ENCODE measurements at regions not wholly inside any gene's neighbourhood (a gene's known extent, or its start where the extent isn't known, plus 50 kb on each side); places are given as distances from the start of the nearest gene placed in this dataset.

- no peak for DNase-seq
These were observed 122.6 kb upstream of the CHRM3 start for GRCh38 chr1:239263801-239264200.

GRCh38 chr1:239262538-239262937 is 123.8 kb upstream of the CHRM3 start:
- no peak for DNase-seq

GRCh38 chr1:239261521-239261920 is 124.8 kb upstream of the CHRM3 start:
- no peak for DNase-seq

DNA sequence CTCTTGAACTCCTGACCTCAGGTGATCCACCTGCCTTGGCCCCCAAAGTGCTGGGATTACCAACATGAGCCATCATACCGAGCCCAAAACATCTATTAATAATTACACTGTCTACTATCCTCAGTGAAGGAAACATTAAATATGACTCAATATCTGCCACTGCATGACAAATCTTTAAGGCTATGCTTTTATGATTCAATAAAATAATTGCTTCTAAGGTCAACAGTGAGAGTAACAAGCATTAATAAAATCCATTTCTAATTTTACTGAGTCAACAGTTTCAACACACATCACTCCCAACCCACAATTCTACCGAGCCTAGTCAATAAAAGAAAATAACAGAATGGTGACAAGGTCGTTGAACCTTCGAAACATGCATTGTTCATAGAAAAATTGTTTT is 125.5 kb upstream of the CHRM3 start:
- DNase-seq, result no peak

DNA sequence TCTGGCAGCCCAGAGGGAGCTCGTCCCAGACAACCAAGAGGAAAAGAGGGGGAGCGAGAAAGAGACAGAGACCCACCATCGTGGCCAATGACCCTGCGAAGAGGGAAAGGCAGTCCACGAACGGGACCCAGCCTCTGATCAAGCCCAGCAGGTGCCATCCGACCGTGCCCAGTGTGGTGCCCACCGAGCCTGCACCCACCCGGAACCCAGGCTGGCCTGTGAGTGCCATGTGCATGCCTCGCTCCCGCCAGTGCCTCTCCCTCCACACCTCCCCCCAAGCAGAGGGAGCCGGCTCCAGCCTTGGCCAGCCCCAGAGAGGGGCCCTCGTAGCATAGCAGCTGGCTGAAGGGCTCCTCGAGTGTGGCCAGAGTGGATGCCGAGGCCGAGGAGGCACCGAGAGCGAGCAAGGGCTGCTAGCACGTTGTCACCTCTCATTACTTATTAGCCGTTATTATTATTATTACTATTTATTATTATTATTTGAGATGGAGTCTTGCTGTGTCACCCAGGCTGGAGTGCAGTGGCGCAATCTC is 130.7 kb upstream of the CHRM3 start:
- DNase-seq, result no peak

- no peak for DNase-seq
These were observed 131.4 kb upstream of the CHRM3 start for GRCh38 chr1:239254999-239255398.

DNA sequence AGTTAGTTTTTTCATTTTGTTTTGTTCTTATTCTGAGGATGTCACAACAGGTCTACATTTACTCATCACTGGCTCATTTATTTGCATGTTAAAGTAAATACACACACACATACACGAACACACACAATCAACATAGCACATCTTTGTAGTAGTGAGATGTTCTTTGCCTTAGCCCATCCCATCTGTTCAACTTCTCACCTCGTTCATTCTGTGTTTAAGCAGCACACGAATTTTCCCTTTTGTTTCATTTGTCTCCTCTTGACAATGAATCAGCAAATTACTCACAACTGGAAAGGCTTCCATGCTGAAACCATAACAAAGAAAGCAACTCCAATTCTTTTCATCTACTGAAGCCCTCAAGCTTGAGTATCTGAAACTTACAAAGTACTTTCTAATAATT is 133.3 kb upstream of the CHRM3 start:
- no peak for DNase-seq

DNA sequence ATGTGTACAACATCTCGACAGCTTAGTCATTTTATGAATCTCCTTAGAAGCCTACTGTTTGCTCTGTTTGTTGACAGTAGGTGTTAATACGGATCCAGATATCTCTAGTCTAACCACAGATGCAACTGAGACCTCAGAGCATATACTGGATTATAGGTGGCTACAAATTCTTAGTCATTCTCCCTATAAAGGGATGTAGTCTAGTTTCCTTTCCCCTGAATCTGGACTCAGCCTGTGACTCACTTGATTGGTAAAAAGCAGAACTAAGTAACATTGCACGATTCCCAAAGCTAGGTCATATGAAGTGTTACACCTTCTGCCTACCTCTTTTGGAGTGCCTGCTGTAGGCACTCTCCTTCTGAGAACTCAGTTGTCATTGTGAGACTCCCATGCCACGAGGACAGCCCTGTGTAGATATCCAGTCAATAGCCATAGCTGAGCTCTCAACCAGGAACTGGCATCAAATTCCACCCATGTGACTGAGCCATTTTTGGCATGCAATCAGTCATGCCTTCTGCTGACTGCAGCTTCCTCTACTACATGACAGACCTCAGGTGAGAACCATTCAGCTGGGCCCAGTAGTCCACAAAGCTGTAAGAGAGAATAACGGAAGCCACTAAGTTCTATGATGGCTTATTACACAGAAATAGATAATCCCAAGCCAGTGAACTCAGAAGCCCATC is 135.9 kb upstream of the CHRM3 start:
- no peak for DNase-seq

DNA sequence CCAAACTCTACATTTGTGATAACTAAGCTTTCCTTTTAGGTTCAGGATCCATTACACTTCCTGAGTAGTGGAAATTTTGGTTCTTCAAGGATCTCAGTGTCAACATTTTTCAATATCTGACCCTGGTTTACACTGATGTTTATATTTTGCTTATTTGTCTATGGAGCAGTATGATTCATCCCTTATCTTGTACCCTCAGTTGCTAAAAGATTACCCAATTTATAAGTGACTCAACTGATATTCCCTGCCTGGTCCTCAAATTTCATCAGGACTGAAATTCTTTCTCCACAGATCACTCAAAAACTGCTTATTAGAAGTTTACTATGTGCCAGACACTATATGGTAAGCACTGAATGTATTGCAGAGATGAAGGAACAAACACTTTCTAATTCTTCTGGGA is 139.1 kb upstream of the CHRM3 start:
- no peak for DNase-seq

GRCh38 chr1:239244084-239244483 is 142.3 kb upstream of the CHRM3 start:
- no peak for DNase-seq

DNA sequence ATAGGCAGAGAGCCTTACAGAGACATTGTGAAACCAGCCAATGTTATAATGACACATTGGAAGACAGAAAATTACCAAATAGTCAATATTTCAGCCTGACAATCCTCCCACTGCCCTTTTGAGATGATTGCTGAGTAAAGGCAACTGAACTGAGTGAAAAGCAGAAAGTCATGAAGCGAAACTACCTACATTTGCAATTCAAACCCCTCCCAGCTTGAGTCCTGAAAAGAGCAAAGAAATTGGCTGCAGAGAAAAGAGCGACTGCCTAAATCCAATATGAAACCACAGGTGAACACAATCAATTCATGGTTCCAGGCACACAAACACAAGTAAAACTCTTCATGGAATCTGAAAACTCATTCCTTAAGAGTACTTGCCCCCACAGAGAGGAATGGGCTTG is 143.4 kb upstream of the CHRM3 start:
- no peak for DNase-seq

- no peak for DNase-seq
These were observed 144.0 kb upstream of the CHRM3 start for GRCh38 chr1:239242404-239242803.

GRCh38 chr1:239240736-239241135 is 145.6 kb upstream of the CHRM3 start:
- no peak for DNase-seq

GRCh38 chr1:239239529-239239928 is 146.8 kb upstream of the CHRM3 start:
- DNase-seq, result no peak

GRCh38 chr1:239237912-239238311 is 148.5 kb upstream of the CHRM3 start:
- DNase-seq, result no peak

DNA sequence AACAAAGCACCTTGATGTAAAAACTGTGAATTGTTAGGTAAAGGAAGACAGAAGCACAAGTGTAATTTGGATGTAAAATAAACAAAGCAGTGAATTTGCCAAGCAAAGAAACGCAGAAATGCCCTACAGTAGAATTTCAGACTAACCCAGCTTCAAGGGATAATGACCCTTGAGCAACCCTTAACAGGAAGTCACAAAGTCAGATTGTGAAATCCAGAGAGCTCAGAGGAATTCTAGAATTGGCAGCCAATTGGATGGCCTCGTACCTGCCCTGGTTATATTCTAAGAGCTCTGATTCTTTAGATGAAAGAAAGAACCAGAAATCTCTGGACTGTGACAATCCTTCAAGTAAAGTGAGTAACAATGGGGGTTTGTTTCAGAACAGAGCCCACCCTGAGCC is 152.7 kb upstream of the CHRM3 start:
- DNase-seq, result no peak

- no peak for DNase-seq
These were observed 153.4 kb upstream of the CHRM3 start for GRCh38 chr1:239232921-239233320.

DNA sequence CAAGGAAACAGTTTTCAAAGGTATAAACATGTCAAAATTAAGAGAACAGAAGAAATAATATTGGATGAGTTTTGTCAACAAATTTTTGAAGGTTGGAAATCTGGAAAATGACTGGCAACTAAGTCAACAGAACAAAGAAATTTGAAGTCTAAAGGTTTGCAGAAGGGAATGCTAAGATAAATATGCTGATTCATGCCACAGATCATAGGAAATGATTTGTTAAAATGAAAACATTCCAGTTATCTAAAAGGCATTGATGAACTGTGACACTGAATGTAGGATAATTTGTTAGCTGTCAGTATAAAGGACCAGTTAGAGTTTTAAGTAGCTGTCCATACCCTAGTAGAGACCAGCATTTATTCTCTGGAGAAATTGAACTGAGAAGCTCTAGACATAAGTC is 157.9 kb upstream of the CHRM3 start:
- DNase-seq, result no peak

GRCh38 chr1:239225396-239225795 is 161.0 kb upstream of the CHRM3 start:
- no peak for DNase-seq

- DNase-seq, result no peak
These were observed 162.3 kb upstream of the CHRM3 start for GRCh38 chr1:239224100-239224499.

GRCh38 chr1:239222999-239223398 is 163.4 kb upstream of the CHRM3 start:
- no peak for DNase-seq

GRCh38 chr1:239221656-239222055 is 164.7 kb upstream of the CHRM3 start:
- no peak for DNase-seq

- no peak for DNase-seq
These were observed 166.7 kb upstream of the CHRM3 start for GRCh38 chr1:239219679-239220078.

GRCh38 chr1:239218301-239218700 is 168.1 kb upstream of the CHRM3 start:
- DNase-seq, result no peak

DNA sequence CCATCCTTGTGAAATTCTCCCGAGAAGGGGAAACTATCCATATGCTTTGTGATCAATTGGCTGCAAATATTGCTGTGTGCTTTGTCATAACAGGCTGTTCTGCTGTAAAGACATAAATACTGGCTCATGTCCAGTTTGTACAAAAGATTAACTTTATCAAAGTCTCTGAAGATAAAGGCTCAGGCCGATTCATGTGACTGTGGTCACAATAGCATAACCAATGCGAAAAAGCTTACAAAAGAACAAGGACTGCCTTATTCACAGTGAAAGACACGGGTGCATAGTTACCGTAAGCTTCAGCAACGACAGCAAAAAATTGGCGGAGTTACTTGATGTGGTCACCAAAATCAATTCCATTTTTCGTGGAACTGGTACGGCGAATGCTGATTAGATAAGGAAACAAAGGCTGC is 173.6 kb upstream of the CHRM3 start:
- DNase-seq, result no peak

Data from stimulated activated CD4-positive, alpha-beta T cell treated with anti-CD3 and anti-CD28 coated beads, Interleukin-12 subunit alpha, Interleukin-12 subunit beta, amount 100 ng/mL, for 4 hours (primary cell).